HepG2 (cell line): ENCODE measurements at regions not wholly inside any gene's neighbourhood (a gene's known extent, or its start where the extent isn't known, plus 50 kb on each side); places are given as distances from the start of the nearest gene placed in this dataset.

Experiments
- DNMT1 ChIP-seq: sonication (generic); formaldehyde crosslinking; IDR thresholded peaks from 2 replicates; pipeline ENCODE4 v1.5.1; 2020; ENCODE audit warnings: mild to moderate bottlenecking, missing genetic modification reagents
- GPBP1L1 ChIP-seq: sonication (generic); formaldehyde crosslinking; IDR thresholded peaks from 2 replicates; pipeline ENCODE4 v1.5.0; 2020; ENCODE audit warnings: mild to moderate bottlenecking, missing genetic modification reagents
- HDAC6 ChIP-seq: fragments of 200-600 bp; sonication (generic); IDR thresholded peaks from 2 replicates; pipeline ENCODE4 v1.7.0; 2017; ENCODE audit warnings: mild to moderate bottlenecking, antibody characterized with exemption, low read length, low read depth
- HHEX ChIP-seq: IDR thresholded peaks from 2 replicates; pipeline ENCODE4 v1.6.1; 2016; ENCODE audit warnings: control low read depth
- PAF1 ChIP-seq: IDR thresholded peaks from 2 replicates; pipeline ENCODE4 v1.6.1; 2016; ENCODE audit warnings: missing genetic modification reagents, missing compliant biosample characterization
- PITX1 ChIP-seq: sonication (generic); formaldehyde crosslinking; IDR thresholded peaks from 2 replicates; pipeline ENCODE4 v1.5.1; 2020; ENCODE audit warnings: mild to moderate bottlenecking, missing genetic modification reagents
- PLSCR1 ChIP-seq: sonication (generic); formaldehyde crosslinking; IDR thresholded peaks from 2 replicates; pipeline ENCODE4 v1.5.0; 2020; ENCODE audit warnings: missing genetic modification reagents, mild to moderate bottlenecking, borderline replicate concordance
- POGK ChIP-seq: sonication (generic); formaldehyde crosslinking; conservative IDR thresholded peaks from 2 replicates; pipeline ENCODE4 v1.8.0; 2022; ENCODE audit warnings: mild to moderate bottlenecking, moderate library complexity, missing genetic modification reagents
- PRDM10 ChIP-seq: sonication (generic); formaldehyde crosslinking; IDR thresholded peaks from 2 replicates; pipeline ENCODE4 v1.4.0; 2020; ENCODE audit warnings: low read depth, missing genetic modification reagents
- SP2 ChIP-seq: sonication (generic); formaldehyde crosslinking; IDR thresholded peaks from 2 replicates; pipeline ENCODE4 v1.5.1; 2020; ENCODE audit warnings: mild to moderate bottlenecking, missing genetic modification reagents
- ZFP82 ChIP-seq: sonication (generic); formaldehyde crosslinking; IDR thresholded peaks from 2 replicates; pipeline ENCODE4 v1.5.1; 2020; ENCODE audit warnings: mild to moderate bottlenecking, missing genetic modification reagents, borderline replicate concordance
- ZHX2 ChIP-seq, 2 experiments: sonication (generic) in 1 of 2; formaldehyde crosslinking in 1 of 2; IDR thresholded peaks; 2 replicates each; pipeline versions ENCODE4 v1.6.1 to v1.9.0; 2014 to 2022; ENCODE audit warnings: antibody characterized with exemption in 1 of 2, borderline replicate concordance in 1 of 2, inconsistent platforms in 1 of 2, low read depth in 1 of 2, missing genetic modification reagents in 1 of 2
- ZNF766 ChIP-seq: sonication (generic); formaldehyde crosslinking; IDR thresholded peaks from 2 replicates; pipeline ENCODE4 v1.5.0; 2020; ENCODE audit warnings: missing genetic modification reagents, borderline replicate concordance

- TF ChIP-seq HHEX (CRISPR knock-in tag) (peak; percentile 99), POGK (CRISPR knock-in tag) (peak; percentile 42; the same call in 1 of the 2 replicates), ZFP82 (peak; percentile 62; the same call in 1 of the 2 replicates), GPBP1L1 (CRISPR knock-in tag) (no peak), ZHX2 (IDR thresholded peaks at IDR 0.05; ENCODE audit: low read depth) (peak; percentile 67; the same call in 1 of the 2 replicates), ZHX2 (CRISPR knock-in tag; IDR thresholded peaks at IDR 0.05; ENCODE audit: borderline replicate concordance) (no peak), PITX1 (CRISPR knock-in tag) (peak; percentile 98; the same call in 1 of the 2 replicates), SP2 (no peak), DNMT1 (no peak), ZNF766 (no peak), PAF1 (CRISPR knock-in tag) (peak; percentile 42; the same call in 1 of the 2 replicates), PRDM10 (CRISPR knock-in tag) (peak; percentile 80), PLSCR1 (CRISPR knock-in tag) (peak; percentile 89; the same call in 1 of the 2 replicates), HDAC6 (no peak)
Observed at GRCh38 chr17:72399608-72400487, 279.0 kb downstream of the SOX9 start (continued).
